Lung (tissue), 11 donors: ENCODE measurements at regions not wholly inside any gene's neighbourhood (a gene's known extent, or its start where the extent isn't known, plus 50 kb on each side); places are given as distances from the start of the nearest gene placed in this dataset.

ENCODE experiments used
- ATAC-seq: fragments of 200-7000 bp; cut with Tn5 transposase; one replicate; pipeline ENCODE4 v1.9.1; 2020; ENCODE audit warnings: moderate number of reproducible peaks; ENCODE audit not compliant: insufficient read depth, low FRiP score
- DNase-seq, 3 donors: peaks; one replicate each; pipeline ENCODE4 v3.0.0-alpha.2; 2013 to 2017
- H3K27ac ChIP-seq, 2 donors: one replicate each; pipeline ENCODE4 v1.5.1; 2013; ENCODE audit warnings: mild to moderate bottlenecking in 2 of 2, moderate library complexity in 2 of 2, control low read depth in 1 of 2, inconsistent platforms in 1 of 2, low read depth in 1 of 2, low read length in 1 of 2
- H3K27me3 ChIP-seq, 3 donors: one replicate each; pipeline ENCODE4 v1.5.1; 2013; ENCODE audit warnings: low read length in 2 of 3; ENCODE audit not compliant: control insufficient read depth in 3 of 3, insufficient read depth in 3 of 3
- H3K36me3 ChIP-seq, 4 donors: one replicate each; pipeline ENCODE4 v1.5.1; 2013; ENCODE audit warnings: low read length in 4 of 4, mild to moderate bottlenecking in 1 of 4, moderate library complexity in 1 of 4; ENCODE audit not compliant: control insufficient read depth in 4 of 4, insufficient read depth in 4 of 4
- H3K4me1 ChIP-seq, 5 donors: one replicate each; pipeline ENCODE4 v1.5.1; 2013; ENCODE audit warnings: low read length in 5 of 5, mild to moderate bottlenecking in 2 of 5, moderate library complexity in 1 of 5; ENCODE audit not compliant: control insufficient read depth in 5 of 5, insufficient read depth in 5 of 5
- H3K4me3 ChIP-seq: one replicate; pipeline ENCODE4 v1.5.1; 2013; ENCODE audit warnings: mild to moderate bottlenecking, control low read depth, moderate library complexity
- H3K9ac ChIP-seq, 2 donors: one replicate each; pipeline ENCODE4 v1.5.1; 2013; ENCODE audit warnings: low read length in 2 of 2, control low read depth in 1 of 2; ENCODE audit not compliant: insufficient read depth in 1 of 2
- H3K9me3 ChIP-seq, 4 donors: one replicate each; pipeline ENCODE4 v1.5.1; 2013; ENCODE audit warnings: low read length in 3 of 4, mild to moderate bottlenecking in 1 of 4, moderate library complexity in 1 of 4; ENCODE audit not compliant: control insufficient read depth in 4 of 4, insufficient read depth in 3 of 4
- WGBS, 2 donors: extraction: QIAGEN DNeasy Blood & Tissue Kit; methylation state at CpG; one replicate each; pipeline ENCODE4 v1.1.7; 2013; 5-methylcytosine and 5-hydroxymethylcytosine counted together
- TF ChIP-seq, protein P1 (sequence below): IDR thresholded peaks from 2 replicates; pipeline ENCODE4 v1.5.1; 2012; ENCODE audit warnings: mild to moderate bottlenecking; ENCODE audit errors: control extremely low read depth, extremely low read depth
- donor health status: control.
- donor health status: control.
- donor health status: Bipolar disorder and iron deficiency.
- donor health status: healthy.
- donor health status: DM: yes; HTN: yes; CAD: no.

DNA sequence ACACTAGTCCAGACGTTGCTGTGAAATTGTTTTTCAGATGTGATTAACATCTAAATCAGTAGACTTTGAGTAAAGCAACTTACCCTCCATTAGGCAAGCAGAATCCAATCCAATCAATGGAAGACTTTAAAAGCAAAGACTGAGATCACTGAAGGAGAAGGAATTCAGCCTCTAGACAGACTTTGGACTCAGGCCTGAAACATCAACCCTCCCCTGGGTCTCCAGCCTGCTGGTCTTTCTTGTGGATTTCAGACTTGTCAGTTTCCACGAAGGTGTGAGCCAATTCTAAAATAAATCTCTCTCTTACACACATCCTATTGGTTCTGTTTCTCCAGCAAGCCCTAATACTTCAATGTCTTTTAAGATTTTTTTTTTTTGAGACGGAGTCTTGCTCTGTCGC is 50.0 kb upstream of the EDAR start:
- no peak overlapping the region for H3K4me3 ChIP-seq
- DNase-seq (no peak), ATAC-seq (no peak)
- TF ChIP-seq, protein P1, sequence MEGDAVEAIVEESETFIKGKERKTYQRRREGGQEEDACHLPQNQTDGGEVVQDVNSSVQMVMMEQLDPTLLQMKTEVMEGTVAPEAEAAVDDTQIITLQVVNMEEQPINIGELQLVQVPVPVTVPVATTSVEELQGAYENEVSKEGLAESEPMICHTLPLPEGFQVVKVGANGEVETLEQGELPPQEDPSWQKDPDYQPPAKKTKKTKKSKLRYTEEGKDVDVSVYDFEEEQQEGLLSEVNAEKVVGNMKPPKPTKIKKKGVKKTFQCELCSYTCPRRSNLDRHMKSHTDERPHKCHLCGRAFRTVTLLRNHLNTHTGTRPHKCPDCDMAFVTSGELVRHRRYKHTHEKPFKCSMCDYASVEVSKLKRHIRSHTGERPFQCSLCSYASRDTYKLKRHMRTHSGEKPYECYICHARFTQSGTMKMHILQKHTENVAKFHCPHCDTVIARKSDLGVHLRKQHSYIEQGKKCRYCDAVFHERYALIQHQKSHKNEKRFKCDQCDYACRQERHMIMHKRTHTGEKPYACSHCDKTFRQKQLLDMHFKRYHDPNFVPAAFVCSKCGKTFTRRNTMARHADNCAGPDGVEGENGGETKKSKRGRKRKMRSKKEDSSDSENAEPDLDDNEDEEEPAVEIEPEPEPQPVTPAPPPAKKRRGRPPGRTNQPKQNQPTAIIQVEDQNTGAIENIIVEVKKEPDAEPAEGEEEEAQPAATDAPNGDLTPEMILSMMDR, result no peak
- H3K36me3 ChIP-seq, result no peaks in the 10 kb centered on the region
- WGBS, 2 donors, result 81 to 83% methylated on average over 4 of the region's 4 CpGs
- no peaks in the 10 kb centered on the region for H3K4me1 ChIP-seq
- no peaks in the 10 kb centered on the region for H3K9me3 ChIP-seq
- no peak overlapping the region for H3K9ac ChIP-seq
- H3K27ac ChIP-seq, result no peak overlapping the region
- no peaks in the 10 kb centered on the region for H3K27me3 ChIP-seq
